ENCODE measurements at regions not wholly inside any gene's neighbourhood (a gene's known extent, or its start where the extent isn't known, plus 50 kb on each side); places are given as distances from the start of the nearest gene placed in this dataset.

GRCh38 chr7:69192134-69192533, 406.1 kb upstream of the AUTS2 start:
- H3K4me3 ChIP-seq = no peak overlapping the region
- H3K36me3 ChIP-seq (ENCODE audit: low read depth) = no peaks in the 10 kb centered on the region
- H3K4me2 ChIP-seq (ENCODE audit: unreplicated experiment) = no peak overlapping the region
- no peak overlapping the region for H2AFZ ChIP-seq
- H3K9me2 ChIP-seq (ENCODE audit: insufficient read depth) = no peaks in the 10 kb centered on the region
- H3K9me3 ChIP-seq (ENCODE audit: low read depth) = no peaks in the 10 kb centered on the region
- in situ Hi-C loops (cut with MboI) = no loop called here
- 19 to 41% methylated on average over 3 of the region's 3 CpGs for WGBS, 2 experiments (ENCODE audit: low coverage in 1 of 2, low lambda C conversion rate in 2 of 2, missing lambda C conversion rate in 2 of 2)
- no peaks in the 10 kb centered on the region for H3F3A ChIP-seq (ENCODE audit: insufficient read depth)
- no peaks in the 10 kb centered on the region for H3K27me3 ChIP-seq (replicated peaks; ENCODE audit: insufficient read depth)
- no peaks in the 10 kb centered on the region for H3K4me1 ChIP-seq (ENCODE audit: insufficient read depth)
- no peak for DNase-seq
- H3K79me2 ChIP-seq (ENCODE audit: insufficient read depth) = no peaks in the 10 kb centered on the region
- H3K27ac ChIP-seq = no peak overlapping the region
- TF ChIP-seq EZH2phosphoT487 (IDR thresholded peaks at IDR 0.05; ENCODE audit: insufficient read depth, low read depth) (no peak), EZH2 (IDR thresholded peaks at IDR 0.05; ENCODE audit: insufficient read depth, poor library complexity, severe bottlenecking) (no peak)
- H4K20me1 ChIP-seq (ENCODE audit: insufficient read depth) = no peaks in the 10 kb centered on the region
- H3K9ac ChIP-seq = no peak overlapping the region

- Histone ChIP-seq H2AFZ (no peak overlapping the region), H3K9me3 (ENCODE audit: low read depth) (no peaks in the 10 kb centered on the region), H3K4me3 (no peak overlapping the region), H3K27ac (no peak overlapping the region), H3K4me2 (ENCODE audit: unreplicated experiment) (no peak overlapping the region), H3K36me3 (ENCODE audit: low read depth) (no peaks in the 10 kb centered on the region), H3K9ac (no peak overlapping the region), H3F3A (ENCODE audit: insufficient read depth) (no peaks in the 10 kb centered on the region), H3K27me3 (replicated peaks; ENCODE audit: insufficient read depth) (no peaks in the 10 kb centered on the region), H3K4me1 (ENCODE audit: insufficient read depth) (no peaks in the 10 kb centered on the region), H4K20me1 (ENCODE audit: insufficient read depth) (no peaks in the 10 kb centered on the region), H3K9me2 (ENCODE audit: insufficient read depth) (no peaks in the 10 kb centered on the region), H3K79me2 (ENCODE audit: insufficient read depth) (no peaks in the 10 kb centered on the region)
- WGBS, 2 experiments (ENCODE audit: low coverage in 1 of 2, low lambda C conversion rate in 2 of 2, missing lambda C conversion rate in 2 of 2) = 33 to 38% methylated on average over 4 of the region's 4 CpGs
- TF ChIP-seq EZH2 (IDR thresholded peaks at IDR 0.05; ENCODE audit: insufficient read depth, poor library complexity, severe bottlenecking) (no peak), EZH2phosphoT487 (IDR thresholded peaks at IDR 0.05; ENCODE audit: insufficient read depth, low read depth) (no peak)
- no peak for DNase-seq
- in situ Hi-C loops (cut with MboI) = no loop called here
These were observed 405.2 kb upstream of the AUTS2 start for GRCh38 chr7:69193061-69193460.

- WGBS, 2 experiments (ENCODE audit: low coverage in 1 of 2, low lambda C conversion rate in 2 of 2, missing lambda C conversion rate in 2 of 2) = 13 to 18% methylated on average over 1 of the region's 1 CpG
- in situ Hi-C loops (cut with MboI) = no loop called here
- no peak for DNase-seq
- no peaks in the 10 kb centered on the region for H3K4me1 ChIP-seq (ENCODE audit: insufficient read depth)
- no peak overlapping the region for H3K4me3 ChIP-seq
- no peak overlapping the region for H3K9ac ChIP-seq
- TF ChIP-seq EZH2phosphoT487 (IDR thresholded peaks at IDR 0.05; ENCODE audit: insufficient read depth, low read depth) = no peak
- no peak for TF ChIP-seq EZH2 (IDR thresholded peaks at IDR 0.05; ENCODE audit: insufficient read depth, poor library complexity, severe bottlenecking)
- H3F3A ChIP-seq (ENCODE audit: insufficient read depth) = no peaks in the 10 kb centered on the region
- no peak overlapping the region for H2AFZ ChIP-seq
- no peak overlapping the region for H3K4me2 ChIP-seq (ENCODE audit: unreplicated experiment)
- no peaks in the 10 kb centered on the region for H4K20me1 ChIP-seq (ENCODE audit: insufficient read depth)
- no peak overlapping the region for H3K27ac ChIP-seq
- no peaks in the 10 kb centered on the region for H3K9me3 ChIP-seq (ENCODE audit: low read depth)
- H3K9me2 ChIP-seq (ENCODE audit: insufficient read depth) = no peaks in the 10 kb centered on the region
- H3K79me2 ChIP-seq (ENCODE audit: insufficient read depth) = no peaks in the 10 kb centered on the region
- H3K36me3 ChIP-seq (ENCODE audit: low read depth) = no peaks in the 10 kb centered on the region
- H3K27me3 ChIP-seq (replicated peaks; ENCODE audit: insufficient read depth) = no peaks in the 10 kb centered on the region
These were observed 401.7 kb upstream of the AUTS2 start for GRCh38 chr7:69196593-69196992.

GRCh38 chr7:69198250-69198649, 400.0 kb upstream of the AUTS2 start:
- no peaks in the 10 kb centered on the region for H4K20me1 ChIP-seq (ENCODE audit: insufficient read depth)
- no peak overlapping the region for H3K9ac ChIP-seq
- 64 to 71% methylated on average over 1 of the region's 1 CpG for WGBS, 2 experiments (ENCODE audit: low coverage in 1 of 2, low lambda C conversion rate in 2 of 2, missing lambda C conversion rate in 2 of 2)
- no peaks in the 10 kb centered on the region for H3K36me3 ChIP-seq (ENCODE audit: low read depth)
- in situ Hi-C loops (cut with MboI) = no loop called here
- H3K27me3 ChIP-seq (replicated peaks; ENCODE audit: insufficient read depth) = no peaks in the 10 kb centered on the region
- no peaks in the 10 kb centered on the region for H3F3A ChIP-seq (ENCODE audit: insufficient read depth)
- H3K9me3 ChIP-seq (ENCODE audit: low read depth) = no peaks in the 10 kb centered on the region
- H3K27ac ChIP-seq = no peak overlapping the region
- H3K4me1 ChIP-seq (ENCODE audit: insufficient read depth) = no peaks in the 10 kb centered on the region
- TF ChIP-seq EZH2 (IDR thresholded peaks at IDR 0.05; ENCODE audit: insufficient read depth, poor library complexity, severe bottlenecking) = no peak
- TF ChIP-seq EZH2phosphoT487 (IDR thresholded peaks at IDR 0.05; ENCODE audit: insufficient read depth, low read depth) = no peak
- H2AFZ ChIP-seq = no peak overlapping the region
- H3K4me2 ChIP-seq (ENCODE audit: unreplicated experiment) = no peak overlapping the region
- H3K79me2 ChIP-seq (ENCODE audit: insufficient read depth) = no peaks in the 10 kb centered on the region
- no peak for DNase-seq
- no peak overlapping the region for H3K4me3 ChIP-seq
- no peaks in the 10 kb centered on the region for H3K9me2 ChIP-seq (ENCODE audit: insufficient read depth)

GRCh38 chr7:69199041-69199440, 399.2 kb upstream of the AUTS2 start:
- no peak overlapping the region for H3K27ac ChIP-seq
- H3F3A ChIP-seq (ENCODE audit: insufficient read depth) = no peaks in the 10 kb centered on the region
- H3K4me3 ChIP-seq = no peak overlapping the region
- no peaks in the 10 kb centered on the region for H3K79me2 ChIP-seq (ENCODE audit: insufficient read depth)
- H2AFZ ChIP-seq = no peak overlapping the region
- no peaks in the 10 kb centered on the region for H3K9me3 ChIP-seq (ENCODE audit: low read depth)
- H3K9me2 ChIP-seq (ENCODE audit: insufficient read depth) = no peaks in the 10 kb centered on the region
- no peak for DNase-seq
- H3K9ac ChIP-seq = no peak overlapping the region
- in situ Hi-C loops (cut with MboI) = no loop called here
- no peaks in the 10 kb centered on the region for H3K36me3 ChIP-seq (ENCODE audit: low read depth)
- no peaks in the 10 kb centered on the region for H4K20me1 ChIP-seq (ENCODE audit: insufficient read depth)
- TF ChIP-seq EZH2 (IDR thresholded peaks at IDR 0.05; ENCODE audit: insufficient read depth, poor library complexity, severe bottlenecking) (no peak), EZH2phosphoT487 (IDR thresholded peaks at IDR 0.05; ENCODE audit: insufficient read depth, low read depth) (no peak)
- 29 to 41% methylated on average over 5 of the region's 5 CpGs for WGBS, 2 experiments (ENCODE audit: low coverage in 1 of 2, low lambda C conversion rate in 2 of 2, missing lambda C conversion rate in 2 of 2)
- no peaks in the 10 kb centered on the region for H3K27me3 ChIP-seq (replicated peaks; ENCODE audit: insufficient read depth)
- H3K4me1 ChIP-seq (ENCODE audit: insufficient read depth) = no peaks in the 10 kb centered on the region
- no peak overlapping the region for H3K4me2 ChIP-seq (ENCODE audit: unreplicated experiment)

All from GM23248 (cell line).